AG04450 (cell line): ENCODE measurements at regions not wholly inside any gene's neighbourhood (a gene's known extent, or its start where the extent isn't known, plus 50 kb on each side); places are given as distances from the start of the nearest gene placed in this dataset.

Source experiments
- CTCF ChIA-PET: fragments of 300-600, 350-600 bp; formaldehyde crosslinking; extraction: SDS; loops from one replicate; lab custom pipeline; 2022; ENCODE audit warnings: antibody characterized with exemption, inconsistent platforms; lab: Charles Lee
- POLR2A ChIA-PET: fragments of 350-600 bp; formaldehyde crosslinking; extraction: SDS; loops from one replicate; lab custom pipeline; 2021; ENCODE audit warnings: antibody characterized with exemption, inconsistent platforms; lab: Yijun Ruan, JAX
- DNase-seq: peaks from one replicate; pipeline ENCODE4 v3.0.0-alpha.2; 2011; ENCODE audit warnings: low read depth, low spot score
- H3K27ac ChIP-seq: one replicate; pipeline ENCODE4 v1.5.1; 2012; ENCODE audit warnings: low read depth, low read length, control low read depth
- H3K27me3 ChIP-seq: one replicate; pipeline ENCODE4 v1.6.0; 2012; ENCODE audit warnings: low read length; ENCODE audit not compliant: control insufficient read depth, insufficient read depth
- H3K4me3 ChIP-seq: 2 replicates; pipeline ENCODE4 v1.5.1; 2011; ENCODE audit warnings: mild to moderate bottlenecking, low read depth, low read length, control low read depth
- H3K9me3 ChIP-seq: 2 replicates; pipeline ENCODE4 v1.5.1; 2012; ENCODE audit warnings: low read length; ENCODE audit not compliant: control insufficient read depth, insufficient read depth
- TF ChIP-seq, protein P1 (sequence below): IDR thresholded peaks from 2 replicates; pipeline ENCODE4 v1.5.1; 2011; ENCODE audit warnings: low read depth, low read length, control low read depth, inconsistent platforms

DNA sequence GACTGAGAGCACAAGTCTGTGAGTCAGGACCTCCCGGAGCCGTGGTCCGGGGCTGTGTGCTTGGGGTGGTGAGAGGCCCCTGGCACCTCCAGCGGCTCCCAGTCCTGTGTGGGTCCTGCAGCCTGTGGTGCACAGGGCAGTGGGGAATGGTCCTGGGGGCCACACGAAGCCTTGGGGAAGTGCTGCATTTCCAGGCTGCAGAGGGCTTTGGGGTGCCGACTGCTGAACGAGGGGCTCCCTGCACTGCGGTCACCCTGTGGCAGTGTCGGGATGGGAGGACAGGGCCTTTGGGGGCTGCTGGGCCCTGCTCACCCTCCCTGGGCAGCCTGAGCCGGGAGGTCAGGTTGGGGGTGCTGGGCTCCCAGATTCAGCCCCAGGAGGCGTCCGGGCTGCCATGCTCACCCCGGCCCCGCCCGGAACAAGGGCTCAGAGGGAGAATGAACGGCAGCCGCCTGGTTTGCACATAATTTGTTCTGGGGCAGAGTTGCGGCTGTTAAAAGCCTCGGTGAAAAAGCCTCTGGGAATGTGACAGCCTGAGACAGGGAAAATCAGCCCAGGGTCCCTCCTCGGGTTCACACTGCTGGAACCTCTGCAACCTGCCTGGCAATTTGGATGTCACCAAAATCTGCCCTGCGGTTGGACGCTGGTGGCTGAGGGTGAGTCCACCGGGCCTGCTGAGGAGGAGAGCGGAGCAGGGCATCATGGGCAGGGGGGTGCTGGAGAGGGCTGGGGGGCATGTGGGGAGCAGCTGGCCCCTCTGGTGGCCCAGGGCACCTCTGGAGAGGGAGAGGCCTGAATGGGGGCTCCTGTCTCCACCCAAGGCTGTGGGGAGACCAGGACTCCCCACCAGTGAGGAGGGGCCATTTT lies 109.2 kb downstream of the KIF26A start:
- Histone ChIP-seq H3K4me3 (no peak overlapping the region), H3K27ac (no peak overlapping the region), H3K9me3 (peaks cover 74% of the 10 kb centered on the region), H3K27me3 (no peaks in the 10 kb centered on the region)
- TF ChIP-seq, protein P1, sequence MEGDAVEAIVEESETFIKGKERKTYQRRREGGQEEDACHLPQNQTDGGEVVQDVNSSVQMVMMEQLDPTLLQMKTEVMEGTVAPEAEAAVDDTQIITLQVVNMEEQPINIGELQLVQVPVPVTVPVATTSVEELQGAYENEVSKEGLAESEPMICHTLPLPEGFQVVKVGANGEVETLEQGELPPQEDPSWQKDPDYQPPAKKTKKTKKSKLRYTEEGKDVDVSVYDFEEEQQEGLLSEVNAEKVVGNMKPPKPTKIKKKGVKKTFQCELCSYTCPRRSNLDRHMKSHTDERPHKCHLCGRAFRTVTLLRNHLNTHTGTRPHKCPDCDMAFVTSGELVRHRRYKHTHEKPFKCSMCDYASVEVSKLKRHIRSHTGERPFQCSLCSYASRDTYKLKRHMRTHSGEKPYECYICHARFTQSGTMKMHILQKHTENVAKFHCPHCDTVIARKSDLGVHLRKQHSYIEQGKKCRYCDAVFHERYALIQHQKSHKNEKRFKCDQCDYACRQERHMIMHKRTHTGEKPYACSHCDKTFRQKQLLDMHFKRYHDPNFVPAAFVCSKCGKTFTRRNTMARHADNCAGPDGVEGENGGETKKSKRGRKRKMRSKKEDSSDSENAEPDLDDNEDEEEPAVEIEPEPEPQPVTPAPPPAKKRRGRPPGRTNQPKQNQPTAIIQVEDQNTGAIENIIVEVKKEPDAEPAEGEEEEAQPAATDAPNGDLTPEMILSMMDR, result no peak
- ChIA-PET POLR2A (no interaction called here), CTCF (no interaction called here)
- no peak for DNase-seq

DNA sequence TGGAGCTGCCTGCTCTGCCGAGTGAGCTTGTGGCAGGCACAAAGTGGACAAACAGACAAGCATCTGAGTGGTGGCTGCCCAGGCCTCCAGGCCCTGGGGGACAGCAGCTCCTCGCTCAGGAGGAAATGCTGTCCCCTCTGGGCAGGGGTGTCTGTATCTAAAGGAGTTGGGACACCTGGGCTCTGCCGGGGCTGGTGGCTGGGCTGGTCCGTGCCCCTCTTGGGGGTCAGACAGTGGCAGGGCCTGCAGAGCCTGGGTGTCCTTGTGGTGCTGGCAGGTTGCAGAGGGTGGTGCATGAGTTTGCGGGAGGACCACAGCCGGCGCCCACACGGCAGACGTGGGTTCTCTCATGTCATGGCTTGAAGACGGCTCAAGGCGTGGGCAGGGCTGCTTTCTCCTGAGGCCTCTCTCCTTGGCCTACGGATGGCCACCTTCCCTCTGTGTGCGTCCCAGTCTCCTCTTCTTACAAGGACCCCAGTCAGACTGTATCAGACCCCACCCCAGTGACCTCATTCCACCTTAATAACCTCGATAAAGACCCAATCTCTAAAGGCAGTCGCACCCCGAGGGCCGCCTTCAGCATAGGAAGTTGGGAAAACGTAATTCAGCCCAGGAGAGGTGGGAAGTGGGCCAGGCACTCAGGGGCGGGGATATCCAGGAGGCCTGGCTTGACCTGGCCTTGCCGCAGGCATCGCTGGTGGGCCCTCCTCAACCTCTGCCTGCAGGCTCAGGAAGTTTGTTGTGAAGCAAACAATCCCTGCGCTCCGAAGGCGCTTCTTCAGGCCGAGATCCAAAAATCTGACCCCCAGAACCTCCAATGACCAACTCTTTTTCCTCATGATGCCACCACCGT lies 110.0 kb downstream of the KIF26A start:
- TF ChIP-seq, protein P1, result no peak
- no peak for DNase-seq
- no peaks in the 10 kb centered on the region for H3K27me3 ChIP-seq
- ChIA-PET POLR2A (no interaction called here), CTCF (no interaction called here)
- H3K9me3 ChIP-seq, result peaks cover 83% of the 10 kb centered on the region
- H3K27ac ChIP-seq, result no peak overlapping the region
- H3K4me3 ChIP-seq, result no peak overlapping the region

DNA sequence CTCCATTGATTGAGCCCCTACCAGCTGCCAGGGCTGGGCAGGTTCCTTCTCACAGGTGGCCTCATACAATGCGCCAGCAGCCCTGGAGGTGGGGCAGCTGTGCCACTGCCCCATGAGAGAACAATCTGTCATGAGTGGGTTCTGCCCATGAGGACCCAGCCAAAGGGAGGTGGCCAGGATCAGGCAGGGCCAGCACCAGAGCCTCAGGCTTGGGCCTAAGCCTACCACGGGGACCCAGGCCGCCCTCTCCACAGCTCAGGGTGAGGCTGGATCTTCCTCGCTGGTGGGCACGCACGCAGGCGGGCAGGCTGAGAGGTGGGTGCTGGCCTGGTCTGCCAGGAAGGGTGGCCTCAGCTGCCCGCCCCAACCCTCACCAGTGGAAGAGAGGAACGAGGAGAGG lies 110.7 kb downstream of the KIF26A start:
- ChIA-PET POLR2A (no interaction called here), CTCF (no interaction called here)
- H3K4me3 ChIP-seq, result no peak overlapping the region
- peaks cover 88% of the 10 kb centered on the region for H3K9me3 ChIP-seq
- H3K27ac ChIP-seq, result no peak overlapping the region
- no peaks in the 10 kb centered on the region for H3K27me3 ChIP-seq
- DNase-seq, result no peak
- TF ChIP-seq, protein P1, result no peak

DNA sequence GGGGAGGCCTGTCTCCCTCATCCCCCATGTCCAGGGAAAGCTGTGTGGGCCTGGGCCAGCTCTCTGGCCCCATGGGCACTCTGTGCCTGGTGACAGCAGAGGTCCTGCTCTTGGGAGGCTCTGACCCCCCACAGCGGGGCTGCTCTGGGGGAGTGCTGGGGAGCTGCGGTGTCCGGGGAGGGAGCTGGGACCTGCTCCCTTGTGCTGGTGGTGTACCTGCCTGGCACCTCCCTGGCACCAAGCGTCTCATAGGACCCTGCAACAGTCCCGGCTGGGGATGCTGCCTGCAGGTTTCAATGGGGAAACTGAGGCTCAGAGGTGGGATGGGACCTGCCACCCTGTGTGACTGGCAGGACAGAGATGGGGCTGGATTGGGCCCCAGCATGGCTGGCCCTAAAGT lies 111.3 kb downstream of the KIF26A start:
- Histone ChIP-seq H3K27ac (no peak overlapping the region), H3K4me3 (no peak overlapping the region), H3K9me3 (peaks cover 88% of the 10 kb centered on the region), H3K27me3 (no peaks in the 10 kb centered on the region)
- ChIA-PET CTCF (no interaction called here), POLR2A (no interaction called here)
- TF ChIP-seq, protein P1, result no peak
- no peak for DNase-seq

DNA sequence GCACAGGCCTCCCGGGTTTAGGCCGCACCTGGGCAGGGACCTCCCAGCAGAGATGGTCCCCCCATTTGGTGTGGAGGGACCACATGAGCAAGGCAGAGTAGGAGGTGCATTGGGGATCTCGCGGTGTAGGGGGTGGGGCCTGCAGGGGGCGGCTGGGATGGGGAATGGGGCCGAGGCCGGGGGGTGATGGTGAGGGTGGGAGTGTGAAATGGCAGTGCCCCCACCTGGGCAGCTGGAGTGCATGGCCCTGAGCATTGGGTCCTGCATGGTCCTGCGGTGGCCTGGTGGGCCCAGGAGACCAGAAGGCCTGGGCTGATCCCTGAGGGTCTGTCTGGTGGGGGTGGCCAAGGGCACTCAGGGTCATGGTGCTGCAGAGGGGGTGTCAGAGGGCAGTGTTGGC lies 111.8 kb downstream of the KIF26A start:
- Histone ChIP-seq H3K27me3 (no peaks in the 10 kb centered on the region), H3K9me3 (peaks cover 86% of the 10 kb centered on the region), H3K27ac (no peak overlapping the region), H3K4me3 (no peak overlapping the region)
- CTCF ChIA-PET, result no interaction called here
- TF ChIP-seq, protein P1, result no peak
- DNase-seq, result no peak
- POLR2A ChIA-PET, result no interaction called here
